NCI-H2107 (cell line): ENCODE measurements at regions not wholly inside any gene's neighbourhood (a gene's known extent, or its start where the extent isn't known, plus 50 kb on each side); places are given as distances from the start of the nearest gene placed in this dataset.
"Not testable (repeated sequence)": the region's sequence is repeated elsewhere in the genome, so short reads cannot be mapped to it uniquely, and the experiment has no call there.

ENCODE experiments used
- DNase-seq: peaks from one replicate; lab custom pipeline; 2025; lab: John Stamatoyannopoulos, UW

- DNase-seq = no peak
Observed at GRCh38 chr4:20122198-20122988, 129.3 kb upstream of the SLIT2 start.

- DNase-seq = no peak
Observed at GRCh38 chr4:20119141-20119540, 132.6 kb upstream of the SLIT2 start.

GRCh38 chr4:20109391-20109790 lies 142.3 kb upstream of the SLIT2 start:
- DNase-seq = no peak

- DNase-seq = no peak
Observed at GRCh38 chr4:20106921-20107320, 144.8 kb upstream of the SLIT2 start.

- no peak for DNase-seq
Observed at GRCh38 chr4:20101831-20102230, 149.9 kb upstream of the SLIT2 start.

GRCh38 chr4:20096911-20097310 lies 154.8 kb upstream of the SLIT2 start:
- DNase-seq = no peak

- no peak for DNase-seq
Observed at GRCh38 chr4:20095805-20096541, 155.7 kb upstream of the SLIT2 start.

GRCh38 chr4:20091781-20092180 lies 159.9 kb upstream of the SLIT2 start:
- DNase-seq = no peak

- DNase-seq = no peak
Observed at GRCh38 chr4:20087522-20087911, 164.2 kb upstream of the SLIT2 start.

GRCh38 chr4:20086799-20087521 lies 164.7 kb upstream of the SLIT2 start:
- DNase-seq = no peak

- DNase-seq = no peak
Observed at GRCh38 chr4:20086067-20086798, 165.5 kb upstream of the SLIT2 start.

GRCh38 chr4:20085653-20086052 lies 166.1 kb upstream of the SLIT2 start:
- no peak for DNase-seq

GRCh38 chr4:20085156-20085555 lies 166.5 kb upstream of the SLIT2 start:
- DNase-seq = no peak

- DNase-seq = no peak
Observed at GRCh38 chr4:20084488-20084887, 167.2 kb upstream of the SLIT2 start.

GRCh38 chr4:20078644-20079043 lies 173.1 kb upstream of the SLIT2 start:
- no peak for DNase-seq

GRCh38 chr4:20075248-20075871 lies 176.3 kb upstream of the SLIT2 start:
- no peak for DNase-seq

- DNase-seq = no peak
Observed at GRCh38 chr4:20074450-20074849, 177.3 kb upstream of the SLIT2 start.

- no peak for DNase-seq
Observed at GRCh38 chr4:20065952-20066351, 185.8 kb upstream of the SLIT2 start.

GRCh38 chr4:20062857-20063256 lies 188.8 kb upstream of the SLIT2 start:
- DNase-seq = not testable (repeated sequence)

- no peak for DNase-seq
Observed at GRCh38 chr4:20062054-20062453, 189.7 kb upstream of the SLIT2 start.

- no peak for DNase-seq
Observed at GRCh38 chr4:20050768-20051167, 200.9 kb upstream of the SLIT2 start.

GRCh38 chr4:20049889-20050288 lies 201.8 kb upstream of the SLIT2 start:
- DNase-seq = no peak
